Epithelial cell of proximal tubule (primary cell): ENCODE measurements at regions not wholly inside any gene's neighbourhood (a gene's known extent, or its start where the extent isn't known, plus 50 kb on each side); places are given as distances from the start of the nearest gene placed in this dataset.

Source experiments
- DNase-seq: peaks from one replicate; pipeline ENCODE4 v3.0.0-alpha.2; 2011; ENCODE audit warnings: low read depth
- H3K4me3 ChIP-seq: 2 replicates; pipeline ENCODE4 v1.5.1; 2011; ENCODE audit warnings: low read depth, mild to moderate bottlenecking, low read length
- CTCF ChIP-seq: conservative IDR thresholded peaks from 2 replicates; pipeline ENCODE4 v1.5.1; 2012; ENCODE audit warnings: low read depth, mild to moderate bottlenecking, low read length

- no peak for TF ChIP-seq CTCF
- H3K4me3 ChIP-seq: no peak overlapping the region
- no peak for DNase-seq
Observed at GRCh38 chr2:228543117-228543516, 361.6 kb upstream of the SPHKAP start.

- H3K4me3 ChIP-seq: no peak overlapping the region
- no peak for DNase-seq
- no peak for TF ChIP-seq CTCF
Observed at GRCh38 chr2:228542277-228542676, 360.8 kb upstream of the SPHKAP start.

GRCh38 chr2:228541789-228542188 is 360.3 kb upstream of the SPHKAP start:
- no peak for DNase-seq
- no peak for TF ChIP-seq CTCF
- no peak overlapping the region for H3K4me3 ChIP-seq

- H3K4me3 ChIP-seq: no peak overlapping the region
- TF ChIP-seq CTCF: no peak
- no peak for DNase-seq
Observed at GRCh38 chr2:228540976-228541375, 359.5 kb upstream of the SPHKAP start.

- DNase-seq: no peak
- no peak for TF ChIP-seq CTCF
- H3K4me3 ChIP-seq: no peak overlapping the region
Observed at GRCh38 chr2:228535396-228535795, 353.9 kb upstream of the SPHKAP start.

- TF ChIP-seq CTCF: no peak
- no peak for DNase-seq
- H3K4me3 ChIP-seq: no peak overlapping the region
Observed at GRCh38 chr2:228533156-228533555, 351.7 kb upstream of the SPHKAP start.

GRCh38 chr2:228532233-228532632 is 350.7 kb upstream of the SPHKAP start:
- no peak for DNase-seq
- no peak for TF ChIP-seq CTCF

More at GRCh38 chr2:228532233-228532632, 350.7 kb upstream of the SPHKAP start:
- no peak overlapping the region for H3K4me3 ChIP-seq
